IPS-NIHi7 (cell line): ENCODE measurements at regions not wholly inside any gene's neighbourhood (a gene's known extent, or its start where the extent isn't known, plus 50 kb on each side); places are given as distances from the start of the nearest gene placed in this dataset.
A peak's percentile ranks its signal among the peaks of the same experiment; 100 is the strongest.

Experiments used
- DNase-seq: peaks from one replicate; pipeline ENCODE4 v3.0.0; 2012; ENCODE audit warnings: mixed read lengths; ENCODE audit errors: extremely low spot score

DNA sequence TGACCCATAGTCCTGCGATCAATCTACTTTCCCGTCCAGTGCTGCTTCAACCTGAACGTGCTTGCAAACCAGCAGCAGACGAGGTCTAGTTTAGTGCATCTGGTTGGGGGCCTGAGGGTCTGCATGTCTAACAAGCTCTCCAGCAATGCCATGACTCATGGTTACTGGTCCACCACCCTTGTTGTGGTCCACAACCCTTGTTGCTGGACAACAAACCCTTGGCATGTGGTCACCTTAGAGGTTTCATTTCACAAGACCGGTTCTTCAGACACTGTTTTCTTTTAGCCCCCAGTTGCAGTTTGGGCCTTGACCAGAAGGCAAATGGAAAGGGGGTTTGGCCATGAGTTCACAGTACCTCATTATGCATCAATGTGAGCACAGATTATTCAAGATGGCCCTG is 424.8 kb downstream of the QKI start:
- no peak for DNase-seq

DNA sequence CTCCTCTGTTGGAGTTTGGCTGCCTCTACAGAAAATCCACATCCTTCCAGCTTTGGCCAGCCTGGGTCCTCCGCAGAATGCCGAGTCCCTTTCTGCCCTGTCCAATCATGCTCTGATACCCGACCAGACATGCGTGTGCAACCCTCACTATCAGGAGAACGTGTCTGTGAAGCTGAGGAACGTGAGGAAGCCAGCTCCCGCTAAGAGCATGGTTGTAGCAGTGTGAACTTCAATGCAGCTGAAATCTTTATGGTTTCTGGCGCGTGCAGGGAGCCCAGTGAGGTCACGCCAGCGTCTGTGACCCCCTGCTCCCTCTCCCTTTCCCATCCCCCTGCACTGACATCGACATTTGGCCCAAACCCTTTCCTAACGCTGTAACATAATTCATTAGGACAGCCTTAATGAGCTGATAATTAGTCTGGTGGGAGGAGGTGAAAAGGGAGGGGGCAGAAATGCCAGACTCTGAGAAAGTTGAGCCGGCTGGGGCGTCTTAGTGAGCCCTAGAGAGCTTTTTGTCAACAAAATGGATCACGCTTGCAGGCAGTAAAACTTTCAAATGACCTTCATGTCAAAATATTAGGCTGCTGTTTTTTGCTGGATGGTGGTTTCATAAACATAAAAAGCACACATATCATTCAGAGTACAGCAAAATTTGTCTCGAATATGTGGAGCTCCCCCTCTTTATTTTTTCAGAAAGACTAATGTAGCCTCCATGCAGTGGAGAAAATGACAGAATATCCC is 423.3 kb downstream of the QKI start:
- no peak for DNase-seq

DNA sequence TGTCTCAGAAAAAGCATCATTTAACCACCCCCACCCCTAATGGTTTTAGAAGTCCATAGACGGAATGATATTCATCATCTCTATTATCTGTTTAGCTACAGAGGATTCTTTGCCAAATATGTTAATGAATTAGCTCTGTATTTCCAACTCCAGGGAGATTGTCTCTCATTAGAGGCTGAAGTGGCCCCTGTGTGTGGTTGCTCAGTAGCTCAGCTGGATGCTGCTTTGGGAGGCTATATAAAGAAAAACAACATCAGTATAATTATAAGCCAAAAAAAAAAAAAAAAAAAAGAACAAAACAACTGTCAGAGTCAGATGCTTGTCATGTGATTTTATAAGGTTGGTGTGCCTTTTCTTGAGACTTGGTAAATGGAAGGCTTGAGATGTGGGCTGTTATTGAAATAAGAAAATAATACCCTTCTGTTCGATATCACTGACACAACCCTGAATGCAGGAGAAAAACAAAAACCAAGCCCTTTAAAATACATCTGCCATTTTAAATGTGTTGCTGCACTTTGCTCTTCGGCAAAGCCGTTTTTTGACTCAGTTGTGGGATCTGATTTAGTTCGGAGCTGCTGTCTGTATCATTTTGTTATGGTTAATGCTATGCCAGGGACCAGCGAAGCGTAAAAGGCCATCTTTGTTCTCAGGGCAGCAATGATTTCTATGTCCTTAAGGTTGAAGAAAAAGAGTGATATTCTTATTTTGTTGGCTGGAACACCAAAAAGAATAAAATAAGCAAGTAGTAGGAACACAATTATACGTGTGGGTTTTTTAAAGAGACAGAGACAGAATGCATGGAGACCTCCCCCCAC is 422.6 kb downstream of the QKI start:
- no peak for DNase-seq

DNA sequence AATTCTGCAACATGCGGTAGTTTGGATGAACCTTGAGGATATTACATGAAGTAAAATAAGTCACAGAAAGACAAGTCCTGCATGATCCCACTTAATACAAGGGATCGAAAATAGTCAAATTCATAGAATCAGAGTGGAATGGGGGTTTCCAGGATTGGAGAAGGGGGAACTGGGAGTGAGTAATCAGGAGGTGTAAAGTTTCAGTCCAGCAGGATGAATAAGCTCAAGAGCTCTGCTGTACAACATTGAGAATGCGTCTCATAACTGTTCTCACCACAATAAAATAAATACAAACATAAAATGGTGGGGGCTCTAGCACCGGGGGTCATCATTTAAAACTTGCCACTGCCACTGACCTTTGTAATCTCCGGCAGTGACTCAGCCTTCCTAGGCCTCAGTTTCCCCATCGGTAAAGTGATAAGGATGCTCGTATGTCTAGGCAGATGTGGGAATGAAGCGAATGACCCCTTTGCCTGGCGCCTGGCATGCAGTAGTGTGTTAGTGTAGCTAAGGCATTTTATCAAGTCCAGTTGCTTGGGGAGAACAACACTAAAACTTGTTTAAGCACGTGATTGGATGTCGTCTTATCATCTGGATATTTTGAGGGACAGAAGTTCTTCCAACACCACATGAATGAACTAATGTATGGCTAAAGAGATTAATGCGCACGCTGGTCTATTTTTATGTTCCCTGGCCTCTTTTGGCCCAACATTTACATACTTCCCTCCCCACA is 421.1 kb downstream of the QKI start:
- DNase-seq = no peak

DNA sequence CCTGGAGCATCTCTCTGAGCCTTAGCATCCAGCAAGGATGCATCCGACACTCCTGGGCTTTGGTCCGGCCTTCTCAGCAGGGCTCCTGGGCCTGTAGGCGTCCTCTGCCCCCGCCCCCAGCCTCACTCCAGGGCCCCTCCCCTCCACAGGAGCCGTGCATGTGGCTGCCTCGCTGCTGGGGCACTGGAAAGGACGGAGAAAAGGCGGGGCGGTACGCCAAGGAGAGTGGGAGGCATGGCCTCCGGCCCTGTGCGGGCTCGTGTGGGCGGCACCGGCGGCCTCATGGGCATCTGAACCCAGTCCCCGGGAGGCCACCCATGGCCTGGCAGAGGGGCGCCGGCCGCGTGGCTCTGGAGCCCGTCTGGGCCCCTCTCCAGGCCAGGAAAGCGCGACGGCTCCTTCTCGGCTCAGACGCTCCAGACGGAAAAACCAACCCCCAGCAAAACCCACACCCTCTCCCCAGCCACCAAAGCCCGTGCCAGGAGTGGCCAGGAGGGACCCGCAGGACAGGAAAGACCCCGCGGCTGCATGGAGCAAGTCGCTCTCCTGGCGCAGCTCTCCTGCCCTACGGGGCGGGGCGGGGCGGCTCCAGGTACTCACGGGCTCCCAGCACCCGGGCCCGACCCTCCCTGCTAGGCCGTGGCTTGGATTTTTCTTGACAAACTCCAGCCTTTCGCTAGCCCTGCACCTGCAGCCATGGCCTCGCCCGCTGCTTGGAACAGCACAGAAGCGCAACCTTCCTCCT is 419.9 kb downstream of the QKI start:
- peak; percentile 43 for DNase-seq

DNA sequence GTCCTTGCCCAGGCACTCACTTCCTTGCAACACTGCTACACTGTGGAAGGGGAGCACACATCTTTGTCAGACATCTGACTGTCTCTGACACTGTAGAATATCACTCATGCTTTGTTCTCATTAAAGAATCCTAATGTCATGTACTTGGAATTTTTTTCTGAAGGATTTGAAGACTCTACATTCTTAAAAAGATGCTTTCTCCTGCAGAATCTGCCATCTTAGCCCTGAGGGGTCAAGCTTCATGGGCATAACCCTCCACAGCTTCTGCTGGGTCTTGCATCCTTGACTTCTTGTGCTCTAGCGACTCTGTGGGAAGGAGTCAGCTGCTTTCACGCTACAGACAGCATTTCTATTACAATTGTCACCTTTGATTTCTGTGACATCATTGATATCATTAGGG is 417.2 kb downstream of the QKI start:
- DNase-seq = no peak

DNA sequence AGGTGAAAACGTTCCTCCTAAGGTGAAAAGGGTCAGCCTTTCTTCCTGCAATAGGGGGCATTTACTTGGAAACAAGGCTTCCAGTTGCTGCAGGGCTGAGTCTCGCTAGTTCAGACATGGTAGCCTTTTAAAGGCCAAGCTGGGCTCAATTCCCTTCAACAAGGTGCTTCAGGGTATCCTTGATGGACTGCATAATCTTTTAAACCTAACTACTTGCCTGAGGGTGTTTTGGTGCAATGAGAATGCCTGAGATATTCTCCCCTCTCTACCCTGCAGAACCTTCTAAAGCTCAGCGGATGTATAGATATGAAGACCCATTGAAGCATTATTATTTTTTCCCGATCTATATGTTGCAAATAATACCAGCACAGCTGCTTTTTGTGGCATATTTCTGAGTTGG is 416.1 kb downstream of the QKI start:
- no peak for DNase-seq

DNA sequence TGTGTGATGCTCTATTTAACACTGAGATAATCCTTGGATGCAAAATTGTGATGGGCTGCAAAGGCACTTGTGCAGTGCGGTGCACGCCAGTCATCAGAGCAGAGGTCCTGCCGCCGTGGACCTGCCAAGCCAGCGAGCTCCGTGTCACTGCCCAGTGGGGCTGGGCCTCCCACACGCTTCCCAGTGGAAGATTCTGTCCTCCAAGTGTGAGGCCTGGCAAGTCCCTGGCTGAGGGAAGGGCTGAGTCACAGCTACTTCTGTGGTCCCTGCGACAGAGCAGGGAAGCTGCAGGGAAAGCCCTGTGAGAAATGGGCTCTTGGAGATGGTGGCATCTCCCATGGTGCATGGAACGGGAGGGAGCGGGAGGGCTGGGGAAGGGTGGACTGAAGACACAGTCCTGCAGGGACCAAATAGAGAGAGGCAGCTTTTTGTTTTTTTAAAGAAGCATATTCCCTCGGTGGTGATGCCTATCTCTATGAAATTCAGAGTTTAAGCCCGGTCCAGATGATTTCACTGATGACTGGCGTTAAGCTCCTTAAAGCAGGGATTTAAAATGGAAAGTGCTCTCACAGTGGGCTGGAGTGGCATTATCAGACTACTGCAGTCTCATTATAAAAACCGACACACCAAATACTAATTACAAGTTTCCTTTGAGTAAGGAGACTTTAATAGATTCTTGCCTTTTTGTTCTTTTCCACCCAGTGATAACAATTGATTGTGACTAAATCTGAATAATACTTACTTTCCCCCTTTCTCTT is 413.7 kb downstream of the QKI start:
- DNase-seq = no peak

DNA sequence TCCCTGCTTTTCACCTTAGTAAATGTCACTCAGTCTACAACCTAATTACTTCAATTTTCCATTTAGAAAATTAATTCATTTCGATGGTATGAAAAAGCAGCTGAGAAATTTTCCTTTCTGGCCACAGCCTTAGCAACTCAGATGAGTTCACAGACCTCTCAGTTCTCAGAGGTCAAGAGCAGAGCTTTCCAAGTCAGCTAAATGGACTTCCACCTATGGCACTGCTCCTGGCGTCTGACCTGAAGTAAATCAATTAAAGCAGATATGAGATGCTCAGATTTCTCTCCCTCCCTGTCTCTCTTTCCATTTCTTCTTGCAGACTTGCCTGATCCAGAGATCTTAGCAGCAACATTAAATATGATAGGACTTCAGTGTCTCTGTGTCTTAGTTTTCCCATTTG is 412.6 kb downstream of the QKI start:
- no peak for DNase-seq

DNA sequence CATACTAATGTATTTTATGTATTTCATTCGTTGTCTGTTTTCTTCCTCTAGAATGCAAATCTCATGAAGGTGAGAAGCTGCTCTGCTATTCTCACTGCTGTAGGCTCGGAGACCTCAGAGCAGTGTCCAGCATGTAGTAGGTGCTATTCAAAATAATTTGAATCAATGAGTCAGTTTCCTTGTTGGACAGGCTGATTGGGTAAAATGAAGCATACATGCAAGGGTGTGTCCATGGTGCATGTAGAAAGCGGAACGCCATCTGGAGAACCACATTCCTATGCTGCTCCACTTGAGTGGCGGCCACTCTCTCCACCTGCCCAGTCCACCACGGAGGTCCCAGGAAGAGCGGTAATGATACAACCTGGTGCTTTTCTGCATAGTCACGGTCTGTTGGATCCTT is 412.1 kb downstream of the QKI start:
- DNase-seq = no peak

DNA sequence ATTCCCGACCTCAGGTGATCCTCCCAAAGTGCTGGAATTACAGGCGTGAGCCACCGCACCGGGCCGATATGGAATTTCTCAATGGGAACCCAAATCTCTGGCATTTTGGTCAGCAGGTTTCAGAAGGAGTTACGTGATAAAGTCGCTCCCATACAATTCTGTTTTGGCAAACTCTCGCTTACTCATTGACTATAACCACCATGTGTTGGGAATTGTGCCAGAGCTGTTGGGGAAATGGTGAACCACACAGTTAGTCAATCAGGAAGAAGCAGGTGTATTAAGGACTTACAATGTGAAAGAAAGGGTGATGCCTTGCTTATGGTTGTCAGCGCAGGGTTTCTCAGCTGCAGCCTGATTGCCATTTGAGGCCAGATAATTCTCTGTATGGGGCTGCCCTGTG is 410.5 kb downstream of the QKI start:
- no peak for DNase-seq

DNA sequence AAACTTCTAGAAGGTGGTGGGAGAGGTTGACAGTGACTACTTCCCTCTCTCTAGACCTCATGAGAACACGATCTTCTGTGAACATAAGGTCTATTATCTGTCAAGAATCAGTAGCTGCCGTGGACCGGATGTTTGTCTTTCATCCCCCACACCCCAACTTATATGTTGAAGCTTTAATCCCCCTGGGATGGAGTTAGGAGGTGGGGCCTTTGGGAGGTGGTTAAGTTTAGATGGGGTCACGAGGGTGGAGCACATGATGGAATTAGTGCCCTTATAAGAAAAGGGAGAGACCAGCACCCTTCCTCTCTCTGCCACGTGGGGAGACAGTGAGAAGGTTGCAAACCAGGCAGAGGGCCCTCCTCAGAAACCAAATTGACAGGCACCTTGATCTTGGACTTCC is 409.1 kb downstream of the QKI start:
- no peak for DNase-seq

DNA sequence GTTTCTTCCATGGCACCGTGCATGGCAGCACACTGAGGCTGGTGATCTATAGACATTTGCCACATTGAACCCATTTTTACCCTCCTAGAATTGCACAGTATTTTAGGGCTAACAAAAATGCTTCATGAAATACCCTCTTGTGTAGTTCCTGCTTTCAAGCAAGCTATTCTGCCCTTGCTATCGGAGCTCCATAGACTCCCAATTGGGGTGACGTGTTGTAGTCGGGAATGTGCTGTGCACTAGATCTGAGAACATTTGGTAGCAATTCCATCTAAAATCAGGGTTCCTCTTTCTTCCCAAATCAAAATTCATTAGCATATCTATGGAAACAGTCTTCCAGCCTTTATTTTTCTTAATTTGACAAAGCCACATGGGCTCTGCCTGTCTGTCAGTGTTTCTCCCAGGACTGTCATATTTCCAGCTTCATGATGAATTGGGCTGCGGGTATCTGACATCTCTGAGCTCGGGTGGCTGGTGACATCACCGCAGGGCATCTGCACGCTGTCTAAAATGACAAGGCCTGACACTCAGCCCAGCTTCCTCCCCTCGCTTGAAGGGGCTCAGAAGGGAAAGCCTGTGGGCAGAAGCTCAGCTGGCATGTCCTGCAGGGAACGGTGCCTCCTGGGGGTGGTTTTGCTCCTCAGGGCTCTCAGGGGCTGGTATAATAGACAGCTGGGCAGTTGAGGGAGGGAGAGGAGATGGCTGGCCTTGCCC is 406.4 kb downstream of the QKI start:
- no peak for DNase-seq

DNA sequence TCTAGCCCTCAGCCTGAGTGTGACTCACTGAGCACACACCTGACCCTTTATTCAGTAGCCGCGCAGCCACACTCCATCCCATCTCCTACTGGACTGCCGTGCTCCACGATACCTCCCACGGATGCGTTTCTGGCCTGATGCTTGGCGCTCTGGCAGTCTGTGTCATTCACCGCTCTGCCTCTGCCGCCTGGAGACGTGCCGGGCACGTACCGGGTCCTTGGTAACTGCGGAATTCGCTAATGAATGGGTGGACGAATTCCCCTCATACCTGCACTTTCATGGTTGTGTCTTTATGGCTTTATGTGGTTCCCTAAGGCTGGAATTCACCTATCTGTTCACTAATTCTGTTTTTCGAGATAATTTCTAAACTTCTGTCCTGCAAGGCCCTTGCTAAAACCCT is 405.7 kb downstream of the QKI start:
- no peak for DNase-seq

DNA sequence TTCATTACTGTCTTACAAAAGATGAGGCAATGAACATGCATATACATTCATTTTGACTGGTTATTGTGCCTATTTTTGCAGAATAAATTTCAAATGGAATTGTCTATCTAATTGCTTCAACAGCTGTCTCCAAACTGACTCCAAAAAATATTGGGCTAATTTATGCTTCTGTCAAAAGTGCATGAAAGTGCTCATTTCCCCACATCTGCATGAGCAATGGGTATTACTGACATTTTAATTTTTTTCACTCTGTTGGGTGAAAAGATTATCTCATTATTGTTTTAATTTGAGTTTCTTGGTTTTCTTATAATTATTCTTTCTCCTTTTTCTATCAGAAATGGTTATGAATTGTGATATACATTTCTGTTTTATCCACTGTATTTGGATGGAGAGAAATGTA is 404.2 kb downstream of the QKI start:
- DNase-seq = no peak

DNA sequence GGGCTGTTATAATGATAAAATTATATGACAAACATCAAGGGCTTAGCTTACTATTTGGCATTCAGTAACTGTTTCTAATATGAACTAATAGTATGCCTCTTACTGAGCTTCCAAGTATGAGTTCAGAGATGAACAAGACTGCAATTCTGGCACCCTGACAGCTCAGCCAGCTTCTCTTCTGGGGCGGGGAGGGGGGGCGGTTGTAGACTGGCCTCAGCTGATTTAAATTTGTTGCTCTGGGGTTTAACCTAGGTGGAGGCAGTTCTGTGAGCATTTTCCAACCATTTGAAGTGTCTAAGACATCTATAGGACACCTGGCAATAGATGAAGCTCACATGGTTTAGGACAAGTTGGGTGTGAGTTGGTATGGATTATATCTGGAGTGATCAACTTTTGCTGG is 401.9 kb downstream of the QKI start:
- DNase-seq = no peak

DNA sequence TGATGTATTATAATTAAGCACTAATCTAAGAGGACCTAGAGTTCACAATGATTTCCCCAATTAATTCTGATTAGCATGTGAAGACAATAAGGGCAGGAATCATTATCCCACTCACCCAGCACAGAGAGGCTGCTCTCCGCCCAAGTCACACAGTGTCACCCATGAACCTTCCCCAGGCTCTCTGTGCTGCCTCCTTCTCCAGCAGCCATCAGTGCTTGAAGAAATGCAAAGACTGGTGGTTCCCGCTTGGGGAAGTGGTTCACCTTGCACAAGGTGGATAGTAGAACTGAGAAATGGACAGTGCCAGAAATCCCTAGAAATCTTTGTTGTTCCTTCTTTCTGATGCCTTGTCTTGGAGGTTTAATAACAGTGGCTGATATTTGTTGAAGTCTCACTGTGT is 401.3 kb downstream of the QKI start:
- DNase-seq = no peak

DNA sequence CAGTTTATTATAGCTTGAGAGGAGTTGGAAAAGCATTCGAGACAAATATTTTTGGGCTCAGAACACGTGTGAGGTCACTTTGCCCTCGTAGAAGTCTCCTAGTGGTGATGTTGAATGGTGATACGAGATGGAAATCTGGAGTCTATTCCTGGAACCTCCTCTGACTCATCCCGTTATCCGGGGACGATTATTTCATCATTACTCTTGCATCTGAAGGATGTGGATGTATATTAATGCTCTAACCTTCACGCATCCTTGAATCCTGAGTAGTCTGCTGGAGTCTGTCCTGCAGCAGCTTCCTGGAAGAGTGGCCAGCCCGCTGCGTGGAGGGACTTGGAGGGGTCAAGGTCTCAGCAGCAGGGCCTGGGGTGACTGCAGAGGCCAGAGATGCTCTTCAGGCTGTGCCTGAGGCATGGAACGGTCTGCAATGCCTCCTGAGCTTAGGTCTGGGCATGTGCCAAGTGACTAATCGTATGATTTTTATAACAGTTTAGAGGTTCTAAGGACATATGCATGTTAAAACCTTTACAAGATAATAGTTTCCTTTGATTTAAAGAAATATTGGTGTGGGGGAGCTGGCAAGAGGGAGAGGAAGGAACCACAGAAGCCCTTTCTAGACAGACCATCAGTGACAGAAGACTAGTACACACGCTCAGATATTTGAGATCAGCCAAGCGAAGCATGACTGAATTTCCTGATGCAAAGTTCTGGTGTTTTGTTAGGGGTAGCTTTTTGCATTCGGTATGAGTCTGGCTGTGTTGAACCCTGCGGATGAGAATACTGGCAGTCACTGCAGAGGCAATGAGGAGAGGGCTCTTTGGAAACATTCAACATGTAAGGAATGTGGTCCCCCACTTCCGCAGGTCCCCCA is 400.2 kb downstream of the QKI start:
- DNase-seq = no peak

DNA sequence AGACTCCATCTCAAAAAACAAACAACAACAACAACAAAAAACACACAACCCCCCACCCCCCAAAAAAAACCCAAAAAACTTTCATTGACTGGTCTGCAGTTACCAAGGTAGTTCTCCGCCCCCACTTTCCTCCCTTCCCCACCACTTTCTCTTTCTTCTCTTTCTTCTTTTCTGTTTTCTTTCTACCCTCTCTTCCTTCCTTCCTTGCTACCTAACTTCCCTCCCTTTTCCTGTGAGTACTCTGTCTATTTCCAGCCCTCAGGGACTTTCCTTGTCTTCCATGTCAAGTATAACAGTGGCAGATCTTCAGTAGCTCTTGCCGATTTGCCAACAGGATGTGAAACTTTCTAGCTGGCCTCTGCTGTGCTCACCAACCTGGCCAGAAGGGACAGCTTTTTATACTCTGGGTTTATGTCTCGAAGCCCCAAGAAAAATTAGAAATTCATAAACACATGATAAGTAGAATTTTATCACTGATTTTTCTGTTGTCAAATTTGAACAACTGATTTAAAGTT is 399.5 kb downstream of the QKI start:
- DNase-seq = no peak
